ENCODE measurements at regions not wholly inside any gene's neighbourhood (a gene's known extent, or its start where the extent isn't known, plus 50 kb on each side); places are given as distances from the start of the nearest gene placed in this dataset.

DNA sequence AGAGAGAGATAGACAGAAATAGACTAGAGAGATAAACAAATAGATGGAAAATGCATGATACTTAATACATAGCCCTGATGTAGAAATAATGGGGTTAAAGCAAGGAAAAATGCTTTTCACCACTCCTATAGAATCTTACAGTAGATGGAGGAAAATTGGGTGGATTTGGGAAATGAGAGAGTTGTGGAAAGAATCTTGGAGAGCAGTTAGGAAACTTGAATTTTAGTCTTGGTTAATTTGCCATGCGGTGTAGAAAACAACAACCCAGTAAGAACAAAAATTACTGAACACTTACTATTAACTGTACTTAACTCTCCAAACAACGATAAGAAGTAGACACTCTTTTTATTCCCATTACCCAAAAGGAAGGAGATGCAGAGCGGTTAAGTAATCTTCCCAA, 329.8 kb downstream of the ZNF608 start:
- BruUV-seq (replicated peaks) = no TSS peak
- no peak overlapping the region for H2AFZ ChIP-seq (ENCODE audit: low read depth, low read length)
- no peaks in the 10 kb centered on the region for H3K79me2 ChIP-seq (ENCODE audit: control insufficient read depth, insufficient read depth, low read length)
- no peaks in the 10 kb centered on the region for H3K27me3 ChIP-seq (ENCODE audit: control insufficient read depth in 2 of 2, insufficient read depth in 2 of 2, low read length in 2 of 2)
- TF ChIP-seq KLF10 (CRISPR knock-in tag; IDR thresholded peaks at IDR 0.05) (no peak), GABPB2 (CRISPR knock-in tag; conservative IDR thresholded peaks at IDR 0.05) (no peak), MTA3 (IDR thresholded peaks at IDR 0.05; ENCODE audit: borderline replicate concordance) (no peak), STAG1 (CRISPR knock-in tag; IDR thresholded peaks at IDR 0.05; ENCODE audit: borderline replicate concordance) (no peak), MAZ (CRISPR knock-in tag; conservative IDR thresholded peaks at IDR 0.05 in 1 of 2, IDR thresholded peaks at IDR 0.05 in 1 of 2) (no peak), CBX3 (IDR thresholded peaks at IDR 0.05; ENCODE audit: borderline replicate concordance in 1 of 2, low read length in 2 of 2) (no peak), MYBL2 (IDR thresholded peaks at IDR 0.05; ENCODE audit: low read depth) (no peak), MYBL2 (CRISPR knock-in tag; IDR thresholded peaks at IDR 0.05; ENCODE audit: borderline replicate concordance) (no peak), ZNF184 (CRISPR knock-in tag; IDR thresholded peaks at IDR 0.05) (no peak), CBFA2T2 (conservative IDR thresholded peaks at IDR 0.05) (no peak), HSF4 (CRISPR knock-in tag; IDR thresholded peaks at IDR 0.05; ENCODE audit: borderline replicate concordance) (no peak), ZNF778 (CRISPR knock-in tag; IDR thresholded peaks at IDR 0.05) (no peak), PTTG1 (tag; IDR thresholded peaks at IDR 0.05; ENCODE audit: low read depth) (no peak), HDAC6 (IDR thresholded peaks at IDR 0.05; ENCODE audit: low read depth, low read length) (no peak)
- TF ChIP-seq, protein P1, sequence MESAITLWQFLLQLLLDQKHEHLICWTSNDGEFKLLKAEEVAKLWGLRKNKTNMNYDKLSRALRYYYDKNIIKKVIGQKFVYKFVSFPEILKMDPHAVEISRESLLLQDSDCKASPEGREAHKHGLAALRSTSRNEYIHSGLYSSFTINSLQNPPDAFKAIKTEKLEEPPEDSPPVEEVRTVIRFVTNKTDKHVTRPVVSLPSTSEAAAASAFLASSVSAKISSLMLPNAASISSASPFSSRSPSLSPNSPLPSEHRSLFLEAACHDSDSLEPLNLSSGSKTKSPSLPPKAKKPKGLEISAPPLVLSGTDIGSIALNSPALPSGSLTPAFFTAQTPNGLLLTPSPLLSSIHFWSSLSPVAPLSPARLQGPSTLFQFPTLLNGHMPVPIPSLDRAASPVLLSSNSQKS (CRISPR knock-in tag; IDR thresholded peaks at IDR 0.05) = no peak
- TF ChIP-seq, protein P2, sequence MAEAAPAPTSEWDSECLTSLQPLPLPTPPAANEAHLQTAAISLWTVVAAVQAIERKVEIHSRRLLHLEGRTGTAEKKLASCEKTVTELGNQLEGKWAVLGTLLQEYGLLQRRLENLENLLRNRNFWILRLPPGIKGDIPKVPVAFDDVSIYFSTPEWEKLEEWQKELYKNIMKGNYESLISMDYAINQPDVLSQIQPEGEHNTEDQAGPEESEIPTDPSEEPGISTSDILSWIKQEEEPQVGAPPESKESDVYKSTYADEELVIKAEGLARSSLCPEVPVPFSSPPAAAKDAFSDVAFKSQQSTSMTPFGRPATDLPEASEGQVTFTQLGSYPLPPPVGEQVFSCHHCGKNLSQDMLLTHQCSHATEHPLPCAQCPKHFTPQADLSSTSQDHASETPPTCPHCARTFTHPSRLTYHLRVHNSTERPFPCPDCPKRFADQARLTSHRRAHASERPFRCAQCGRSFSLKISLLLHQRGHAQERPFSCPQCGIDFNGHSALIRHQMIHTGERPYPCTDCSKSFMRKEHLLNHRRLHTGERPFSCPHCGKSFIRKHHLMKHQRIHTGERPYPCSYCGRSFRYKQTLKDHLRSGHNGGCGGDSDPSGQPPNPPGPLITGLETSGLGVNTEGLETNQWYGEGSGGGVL (CRISPR knock-in tag; IDR thresholded peaks at IDR 0.05) = no peak
- no peaks in the 10 kb centered on the region for H3K9me3 ChIP-seq (replicated peaks; ENCODE audit: control insufficient read depth, insufficient read depth, low read depth, low read length)
- H4K20me1 ChIP-seq (replicated peaks; ENCODE audit: control insufficient read depth, insufficient read depth, low read length) = no peaks in the 10 kb centered on the region
- no peaks in the 10 kb centered on the region for H3K9me1 ChIP-seq (ENCODE audit: control insufficient read depth, insufficient read depth, low read length)
- FAIRE-seq = no peak
- H3K4me2 ChIP-seq (ENCODE audit: insufficient read depth, low read length) = no peak overlapping the region
- 3% methylated on average over 3 of the region's 3 CpGs for WGBS (ENCODE audit: insufficient coverage, low coverage, missing lambda C conversion rate)
- no peaks in the 10 kb centered on the region for H3K4me1 ChIP-seq (replicated peaks in 1 of 2; ENCODE audit: control insufficient read depth in 2 of 2, insufficient read depth in 2 of 2, low read length in 2 of 2)
- ATAC-seq = no peak
- H3K36me3 ChIP-seq (ENCODE audit: control insufficient read depth, insufficient read depth, low read length) = no peaks in the 10 kb centered on the region
- no peak overlapping the region for H3K4me3 ChIP-seq
- ChIA-PET CTCF (ENCODE audit: low intra/inter-chr PET ratio) (no interaction called here), POLR2A (no interaction called here)
- DNase-seq (ENCODE audit: extremely low read depth in 1 of 4, low spot score in 3 of 4) = no peak
- in situ Hi-C loops (cut with MboI) = no loop called here
- H3K27ac ChIP-seq (ENCODE audit: extremely low read depth, low read depth, low read length) = no peak overlapping the region
- intact Hi-C loops (cut with micrococcal nuclease) = no loop called here
- H3K9ac ChIP-seq (ENCODE audit: insufficient read depth in 1 of 2, low read depth in 2 of 2, low read length in 2 of 2) = no peak overlapping the region

All from K562 (cell line).